ENCODE measurements at regions not wholly inside any gene's neighbourhood (a gene's known extent, or its start where the extent isn't known, plus 50 kb on each side); places are given as distances from the start of the nearest gene placed in this dataset.

- WGBS (ENCODE audit: insufficient coverage, low coverage, low lambda C conversion rate, missing lambda C conversion rate) = 48% methylated on average over 2 of the region's 2 CpGs
- intact Hi-C loops (cut with DNase I) = no loop called here
- Histone ChIP-seq H3K27me3 (no peaks in the 10 kb centered on the region), H3K27ac (no peak overlapping the region), H3K4me1 (no peaks in the 10 kb centered on the region), H3K36me3 (no peaks in the 10 kb centered on the region), H3K9me3 (no peaks in the 10 kb centered on the region), H3K4me3 (no peak overlapping the region)
- ATAC-seq = no peak
- no peak for DNase-seq
- TF ChIP-seq, protein P1, sequence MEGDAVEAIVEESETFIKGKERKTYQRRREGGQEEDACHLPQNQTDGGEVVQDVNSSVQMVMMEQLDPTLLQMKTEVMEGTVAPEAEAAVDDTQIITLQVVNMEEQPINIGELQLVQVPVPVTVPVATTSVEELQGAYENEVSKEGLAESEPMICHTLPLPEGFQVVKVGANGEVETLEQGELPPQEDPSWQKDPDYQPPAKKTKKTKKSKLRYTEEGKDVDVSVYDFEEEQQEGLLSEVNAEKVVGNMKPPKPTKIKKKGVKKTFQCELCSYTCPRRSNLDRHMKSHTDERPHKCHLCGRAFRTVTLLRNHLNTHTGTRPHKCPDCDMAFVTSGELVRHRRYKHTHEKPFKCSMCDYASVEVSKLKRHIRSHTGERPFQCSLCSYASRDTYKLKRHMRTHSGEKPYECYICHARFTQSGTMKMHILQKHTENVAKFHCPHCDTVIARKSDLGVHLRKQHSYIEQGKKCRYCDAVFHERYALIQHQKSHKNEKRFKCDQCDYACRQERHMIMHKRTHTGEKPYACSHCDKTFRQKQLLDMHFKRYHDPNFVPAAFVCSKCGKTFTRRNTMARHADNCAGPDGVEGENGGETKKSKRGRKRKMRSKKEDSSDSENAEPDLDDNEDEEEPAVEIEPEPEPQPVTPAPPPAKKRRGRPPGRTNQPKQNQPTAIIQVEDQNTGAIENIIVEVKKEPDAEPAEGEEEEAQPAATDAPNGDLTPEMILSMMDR (IDR thresholded peaks at IDR 0.05) = no peak
- TF ChIP-seq POLR2A (IDR thresholded peaks at IDR 0.05) = no peak
Measured at GRCh38 chr7:84611391-84611790, 416.8 kb upstream of the SEMA3A start.

- DNase-seq = no peak
- Histone ChIP-seq H3K36me3 (no peaks in the 10 kb centered on the region), H3K4me3 (no peak overlapping the region), H3K4me1 (no peaks in the 10 kb centered on the region), H3K9me3 (no peaks in the 10 kb centered on the region), H3K27me3 (no peaks in the 10 kb centered on the region), H3K27ac (no peak overlapping the region)
- intact Hi-C loops (cut with DNase I) = no loop called here
- ATAC-seq = no peak
- no peak for TF ChIP-seq POLR2A (IDR thresholded peaks at IDR 0.05)
- TF ChIP-seq, protein P1 (IDR thresholded peaks at IDR 0.05) = no peak
- 69% methylated on average over 4 of the region's 4 CpGs for WGBS (ENCODE audit: insufficient coverage, low coverage, low lambda C conversion rate, missing lambda C conversion rate)
Measured at GRCh38 chr7:84610390-84610789, 415.8 kb upstream of the SEMA3A start.

GRCh38 chr7:84605301-84605700, 410.7 kb upstream of the SEMA3A start:
- no peak for ATAC-seq
- H3K27me3 ChIP-seq = no peaks in the 10 kb centered on the region
- no peak for TF ChIP-seq POLR2A (IDR thresholded peaks at IDR 0.05)
- TF ChIP-seq, protein P1 (IDR thresholded peaks at IDR 0.05) = no peak
- H3K4me3 ChIP-seq = no peak overlapping the region
- H3K27ac ChIP-seq = no peak overlapping the region
- 69% methylated on average over 2 of the region's 2 CpGs for WGBS (ENCODE audit: insufficient coverage, low coverage, low lambda C conversion rate, missing lambda C conversion rate)
- H3K4me1 ChIP-seq = no peaks in the 10 kb centered on the region
- intact Hi-C loops (cut with DNase I) = no loop called here
- no peak for DNase-seq
- H3K9me3 ChIP-seq = no peaks in the 10 kb centered on the region
- H3K36me3 ChIP-seq = no peaks in the 10 kb centered on the region

GRCh38 chr7:84603545-84603944, 409.0 kb upstream of the SEMA3A start:
- Histone ChIP-seq H3K36me3 (no peaks in the 10 kb centered on the region), H3K27ac (no peak overlapping the region), H3K27me3 (no peaks in the 10 kb centered on the region), H3K9me3 (no peaks in the 10 kb centered on the region), H3K4me1 (no peaks in the 10 kb centered on the region), H3K4me3 (no peak overlapping the region)
- ATAC-seq (no peak), DNase-seq (no peak)
- no peak for TF ChIP-seq POLR2A (IDR thresholded peaks at IDR 0.05)
- TF ChIP-seq, protein P1 (IDR thresholded peaks at IDR 0.05) = no peak
- intact Hi-C loops (cut with DNase I) = no loop called here
- WGBS (ENCODE audit: insufficient coverage, low coverage, low lambda C conversion rate, missing lambda C conversion rate) = 59% methylated on average over 5 of the region's 5 CpGs

- WGBS (ENCODE audit: insufficient coverage, low coverage, low lambda C conversion rate, missing lambda C conversion rate) = 55% methylated on average over 4 of the region's 4 CpGs
- Histone ChIP-seq H3K36me3 (no peaks in the 10 kb centered on the region), H3K9me3 (no peaks in the 10 kb centered on the region), H3K27ac (no peak overlapping the region), H3K4me3 (no peak overlapping the region), H3K27me3 (no peaks in the 10 kb centered on the region), H3K4me1 (no peaks in the 10 kb centered on the region)
- TF ChIP-seq, protein P1 (IDR thresholded peaks at IDR 0.05) = no peak
- TF ChIP-seq POLR2A (IDR thresholded peaks at IDR 0.05) = no peak
- intact Hi-C loops (cut with DNase I) = no loop called here
- ATAC-seq (no peak), DNase-seq (no peak)
Measured at GRCh38 chr7:84595026-84595425, 400.4 kb upstream of the SEMA3A start.

All from right lobe of liver (tissue), 6 donors.